HG03565 (cell line): ENCODE measurements at regions not wholly inside any gene's neighbourhood (a gene's known extent, or its start where the extent isn't known, plus 50 kb on each side); places are given as distances from the start of the nearest gene placed in this dataset.

Experiments
- ATAC-seq: cut with Tn5 transposase; IDR thresholded peaks from one replicate; pipeline ENCODE4 v1.9.1; 2021; ENCODE audit warnings: mild to moderate bottlenecking, moderate library complexity; ENCODE audit not compliant: unreplicated experiment

GRCh38 chr2:15804246-15804619 is 136.1 kb upstream of the MYCN start:
- no peak for ATAC-seq

GRCh38 chr2:15804691-15805090 is 135.7 kb upstream of the MYCN start:
- ATAC-seq: no peak

GRCh38 chr2:15805206-15805605 is 135.1 kb upstream of the MYCN start:
- ATAC-seq: no peak

GRCh38 chr2:15805772-15806171 is 134.6 kb upstream of the MYCN start:
- ATAC-seq: no peak

- ATAC-seq: no peak
Observed at GRCh38 chr2:15806801-15807417, 133.4 kb upstream of the MYCN start.

- ATAC-seq: no peak
Observed at GRCh38 chr2:15807418-15808203, 132.7 kb upstream of the MYCN start.

- ATAC-seq: no peak
Observed at GRCh38 chr2:15808204-15808910, 132.0 kb upstream of the MYCN start.

GRCh38 chr2:15808944-15809343 is 131.4 kb upstream of the MYCN start:
- no peak for ATAC-seq

GRCh38 chr2:15809404-15809803 is 130.9 kb upstream of the MYCN start:
- ATAC-seq: no peak

- no peak for ATAC-seq
Observed at GRCh38 chr2:15810477-15811150, 129.7 kb upstream of the MYCN start.

GRCh38 chr2:15811367-15811766 is 129.0 kb upstream of the MYCN start:
- no peak for ATAC-seq

GRCh38 chr2:15812187-15812780 is 128.1 kb upstream of the MYCN start:
- ATAC-seq: no peak

- ATAC-seq: no peak
Observed at GRCh38 chr2:15813481-15814266, 126.7 kb upstream of the MYCN start.

- no peak for ATAC-seq
Observed at GRCh38 chr2:15814403-15814802, 125.9 kb upstream of the MYCN start.

- ATAC-seq: no peak
Observed at GRCh38 chr2:15814946-15815345, 125.4 kb upstream of the MYCN start.

GRCh38 chr2:15816226-15816625 is 124.1 kb upstream of the MYCN start:
- ATAC-seq: no peak

GRCh38 chr2:15816674-15817406 is 123.5 kb upstream of the MYCN start:
- ATAC-seq: no peak

GRCh38 chr2:15817748-15818147 is 122.6 kb upstream of the MYCN start:
- no peak for ATAC-seq

GRCh38 chr2:15818318-15818753 is 122.0 kb upstream of the MYCN start:
- no peak for ATAC-seq

- no peak for ATAC-seq
Observed at GRCh38 chr2:15818881-15819280, 121.5 kb upstream of the MYCN start.
